HepG2 (cell line): ENCODE measurements at regions not wholly inside any gene's neighbourhood (a gene's known extent, or its start where the extent isn't known, plus 50 kb on each side); places are given as distances from the start of the nearest gene placed in this dataset.

Experiments
- ATAC-seq: fragments of 200-7000 bp; cut with Tn5 transposase; 3 replicates; pipeline ENCODE4 v1.9.1; 2020; ENCODE audit warnings: mild to moderate bottlenecking, moderate library complexity
- BruUV-seq: library from RNA; stranded (reverse); fragments of 400-500 nt; replicated peaks from 2 replicates; lab custom pipeline; 2021; lab: Mats Ljungman, UMichigan
- CTCF ChIA-PET: fragments of 300-600 bp; formaldehyde crosslinking; extraction: SDS; loops from one replicate; lab custom pipeline; 2021; ENCODE audit warnings: low total read pairs, inconsistent platforms, low intra/inter-chr PET ratio; lab: Yijun Ruan, JAX
- POLR2A ChIA-PET: fragments of 350-600 bp; sonication (Branson Sonifier 250); formaldehyde crosslinking; loops from one replicate; lab custom pipeline; 2020; ENCODE audit warnings: antibody characterized with exemption, inconsistent platforms; lab: Yijun Ruan, JAX
- DNase-seq: peaks from one replicate; pipeline ENCODE4 v3.0.0-alpha.2; 2015; ENCODE audit warnings: low spot score
- FAIRE-seq: peaks from 3 replicates; lab custom pipeline; 2011; peaks lifted over from hg19 to GRCh38; lab: Jason Lieb, UNC
- H2AFZ ChIP-seq: one replicate; pipeline ENCODE4 v1.6.1; 2011; ENCODE audit warnings: low read length, inconsistent platforms
- H3K27ac ChIP-seq: fragments of 300-600 bp; 3 replicates; pipeline ENCODE4 v1.8.0; 2011; ENCODE audit warnings: mixed run types, mild to moderate bottlenecking, mixed read lengths, low read length, inconsistent platforms; ENCODE audit not compliant: insufficient read depth; ENCODE audit errors: extremely low read length
- H3K27me3 ChIP-seq, 2 experiments: fragments of 200-600 bp in 1 of 2; 2 replicates in 1 of 2; 3 replicates in 1 of 2; pipeline versions ENCODE4 v1.6.0 to v1.8.0; 2011; ENCODE audit warnings: low read length in 2 of 2, mild to moderate bottlenecking in 2 of 2, moderate library complexity in 2 of 2, inconsistent platforms in 1 of 2; ENCODE audit not compliant: insufficient read depth in 2 of 2, control insufficient read depth in 1 of 2
- H3K36me3 ChIP-seq, 2 experiments: fragments of 200-600 bp in 1 of 2; replicated peaks in 1 of 2; 2 replicates in 1 of 2; 3 replicates in 1 of 2; pipeline versions ENCODE4 v1.5.1 to v1.8.0; 2011; ENCODE audit warnings: low read length in 2 of 2, inconsistent platforms in 1 of 2; ENCODE audit not compliant: insufficient read depth in 2 of 2, control insufficient read depth in 1 of 2
- H3K4me1 ChIP-seq: 2 replicates; pipeline ENCODE4 v1.5.1; 2012; ENCODE audit warnings: low read length, inconsistent platforms; ENCODE audit not compliant: insufficient read depth
- H3K4me2 ChIP-seq: 2 replicates; pipeline ENCODE4 v1.6.0; 2011; ENCODE audit warnings: low read depth, low read length, inconsistent platforms
- H3K4me3 ChIP-seq, 3 experiments: fragments of 200-600 bp in 1 of 3; sonication (generic), shearing (Covaris generic) in 1 of 3; replicated peaks in 1 of 3; 2 replicates each; pipeline ENCODE4 v1.5.1; 2011 to 2016; ENCODE audit warnings: low read length in 3 of 3, inconsistent platforms in 2 of 3, low read depth in 2 of 3, mild to moderate bottlenecking in 2 of 3, control low read depth in 1 of 3, mixed read lengths in 1 of 3; ENCODE audit not compliant: insufficient read depth in 1 of 3
- H3K79me2 ChIP-seq: one replicate; pipeline ENCODE4 v1.6.1; 2011; ENCODE audit warnings: low read length, inconsistent platforms; ENCODE audit not compliant: insufficient read depth
- H3K9ac ChIP-seq: 2 replicates; pipeline ENCODE4 v1.6.0; 2011; ENCODE audit warnings: mild to moderate bottlenecking, low read depth, low read length, inconsistent platforms; ENCODE audit not compliant: insufficient read depth
- H3K9me3 ChIP-seq: 2 replicates; pipeline ENCODE4 v1.5.1; 2012; ENCODE audit warnings: mild to moderate bottlenecking, low read length
- H4K20me1 ChIP-seq: 2 replicates; pipeline ENCODE4 v1.6.0; 2011; ENCODE audit warnings: inconsistent platforms, mild to moderate bottlenecking, low read length, moderate library complexity; ENCODE audit not compliant: insufficient read depth
- ESRRA ChIP-seq: sonication (generic); formaldehyde crosslinking; IDR thresholded peaks from 2 replicates; pipeline ENCODE4 v1.5.1; 2020; ENCODE audit warnings: mild to moderate bottlenecking, low read depth, missing genetic modification reagents
- GTF3A ChIP-seq: sonication (generic); formaldehyde crosslinking; conservative IDR thresholded peaks from 2 replicates; pipeline ENCODE4 v1.4.0; 2020; ENCODE audit warnings: mild to moderate bottlenecking, missing genetic modification reagents
- PAF1 ChIP-seq: IDR thresholded peaks from 2 replicates; pipeline ENCODE4 v1.6.1; 2016; ENCODE audit warnings: missing genetic modification reagents, missing compliant biosample characterization
- SRY ChIP-seq: sonication (generic); formaldehyde crosslinking; IDR thresholded peaks from 2 replicates; pipeline ENCODE4 v1.8.0; 2022; ENCODE audit warnings: mild to moderate bottlenecking, missing genetic modification reagents
- ZBTB42 ChIP-seq: sonication (generic); formaldehyde crosslinking; IDR thresholded peaks from 2 replicates; pipeline ENCODE4 v1.5.0; 2020; ENCODE audit warnings: mild to moderate bottlenecking, missing genetic modification reagents
- ZNF296 ChIP-seq: sonication (generic); formaldehyde crosslinking; conservative IDR thresholded peaks from 2 replicates; pipeline ENCODE4 v1.5.0; 2020; ENCODE audit warnings: mild to moderate bottlenecking, missing genetic modification reagents
- ZNF549 ChIP-seq: sonication (generic); formaldehyde crosslinking; IDR thresholded peaks from 2 replicates; pipeline ENCODE4 v1.5.0; 2020; ENCODE audit warnings: missing genetic modification reagents
- ZSCAN21 ChIP-seq: sonication (generic); formaldehyde crosslinking; IDR thresholded peaks from 2 replicates; pipeline ENCODE4 v1.8.0; 2022; ENCODE audit warnings: mild to moderate bottlenecking, missing genetic modification reagents, moderate library complexity, borderline replicate concordance
- WGBS: methylation state at CpG from one replicate; pipeline ENCODE4 v1.1.6; 2017; ENCODE audit warnings: low lambda C conversion rate; 5-methylcytosine and 5-hydroxymethylcytosine counted together
- in situ Hi-C: cut with HindIII; loops from 2 replicates; pipeline ENCODE4 v1.10.0; 2017; ENCODE audit warnings: low pct_unique_long_range_greater_than_20kb; ENCODE audit not compliant: extremely low pct_ligation_motif_present
- intact Hi-C: fragments of 100-400 bp; cut with micrococcal nuclease; formaldehyde crosslinking; loops from one replicate; pipeline ENCODE4 v1.10.0; 2022; ENCODE audit not compliant: unreplicated experiment
- TF ChIP-seq, protein P1 (sequence below): sonication (generic); formaldehyde crosslinking; IDR thresholded peaks from 2 replicates; pipeline ENCODE4 v1.4.0; 2020; ENCODE audit warnings: missing genetic modification reagents, mild to moderate bottlenecking, borderline replicate concordance

- Histone ChIP-seq H3K4me2 (no peak overlapping the region), H3K36me3 (no peaks in the 10 kb centered on the region), H3K9ac (no peak overlapping the region), H3K4me3 (no peak overlapping the region), H3K9me3 (no peaks in the 10 kb centered on the region), H3K27ac (no peak overlapping the region), H3K79me2 (no peaks in the 10 kb centered on the region)
- WGBS: 1% methylated on average over 2 of the region's 2 CpGs
- ATAC-seq: no peak
- DNase-seq: no peak
- no peak for FAIRE-seq
- BruUV-seq: no TSS peak
- no peak for TF ChIP-seq SRY (CRISPR knock-in tag)
- no peak for TF ChIP-seq PAF1 (CRISPR knock-in tag)
- TF ChIP-seq ESRRA (CRISPR knock-in tag): no peak
- no peak for TF ChIP-seq ZNF296
- TF ChIP-seq ZSCAN21 (CRISPR knock-in tag): no peak
- no peak for TF ChIP-seq ZNF549
- no peak for TF ChIP-seq GTF3A
- TF ChIP-seq, protein P1, sequence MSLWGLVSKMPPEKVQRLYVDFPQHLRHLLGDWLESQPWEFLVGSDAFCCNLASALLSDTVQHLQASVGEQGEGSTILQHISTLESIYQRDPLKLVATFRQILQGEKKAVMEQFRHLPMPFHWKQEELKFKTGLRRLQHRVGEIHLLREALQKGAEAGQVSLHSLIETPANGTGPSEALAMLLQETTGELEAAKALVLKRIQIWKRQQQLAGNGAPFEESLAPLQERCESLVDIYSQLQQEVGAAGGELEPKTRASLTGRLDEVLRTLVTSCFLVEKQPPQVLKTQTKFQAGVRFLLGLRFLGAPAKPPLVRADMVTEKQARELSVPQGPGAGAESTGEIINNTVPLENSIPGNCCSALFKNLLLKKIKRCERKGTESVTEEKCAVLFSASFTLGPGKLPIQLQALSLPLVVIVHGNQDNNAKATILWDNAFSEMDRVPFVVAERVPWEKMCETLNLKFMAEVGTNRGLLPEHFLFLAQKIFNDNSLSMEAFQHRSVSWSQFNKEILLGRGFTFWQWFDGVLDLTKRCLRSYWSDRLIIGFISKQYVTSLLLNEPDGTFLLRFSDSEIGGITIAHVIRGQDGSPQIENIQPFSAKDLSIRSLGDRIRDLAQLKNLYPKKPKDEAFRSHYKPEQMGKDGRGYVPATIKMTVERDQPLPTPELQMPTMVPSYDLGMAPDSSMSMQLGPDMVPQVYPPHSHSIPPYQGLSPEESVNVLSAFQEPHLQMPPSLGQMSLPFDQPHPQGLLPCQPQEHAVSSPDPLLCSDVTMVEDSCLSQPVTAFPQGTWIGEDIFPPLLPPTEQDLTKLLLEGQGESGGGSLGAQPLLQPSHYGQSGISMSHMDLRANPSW (CRISPR knock-in tag): no peak
- no peak for TF ChIP-seq ZBTB42 (CRISPR knock-in tag)
- TF ChIP-seq, all 625 proteins: peak for 0
- CTCF ChIA-PET: no interaction called here
- in situ Hi-C loops (no loop called here), intact Hi-C loops (no loop called here)
- no peaks in the 10 kb centered on the region for H3K27me3 ChIP-seq
- no peaks in the 10 kb centered on the region for H3K4me1 ChIP-seq
- H2AFZ ChIP-seq: no peak overlapping the region
- no peaks in the 10 kb centered on the region for H4K20me1 ChIP-seq
- POLR2A ChIA-PET: no interaction called here
Observed at GRCh38 chr2:180579388-180579787, 401.0 kb upstream of the UBE2E3 start.
